ENCODE measurements at regions not wholly inside any gene's neighbourhood (a gene's known extent, or its start where the extent isn't known, plus 50 kb on each side); places are given as distances from the start of the nearest gene placed in this dataset.

GRCh38 chr15:47652844-47653243, 64.5 kb upstream of the SEMA6D start:
- TF ChIP-seq, protein P1, sequence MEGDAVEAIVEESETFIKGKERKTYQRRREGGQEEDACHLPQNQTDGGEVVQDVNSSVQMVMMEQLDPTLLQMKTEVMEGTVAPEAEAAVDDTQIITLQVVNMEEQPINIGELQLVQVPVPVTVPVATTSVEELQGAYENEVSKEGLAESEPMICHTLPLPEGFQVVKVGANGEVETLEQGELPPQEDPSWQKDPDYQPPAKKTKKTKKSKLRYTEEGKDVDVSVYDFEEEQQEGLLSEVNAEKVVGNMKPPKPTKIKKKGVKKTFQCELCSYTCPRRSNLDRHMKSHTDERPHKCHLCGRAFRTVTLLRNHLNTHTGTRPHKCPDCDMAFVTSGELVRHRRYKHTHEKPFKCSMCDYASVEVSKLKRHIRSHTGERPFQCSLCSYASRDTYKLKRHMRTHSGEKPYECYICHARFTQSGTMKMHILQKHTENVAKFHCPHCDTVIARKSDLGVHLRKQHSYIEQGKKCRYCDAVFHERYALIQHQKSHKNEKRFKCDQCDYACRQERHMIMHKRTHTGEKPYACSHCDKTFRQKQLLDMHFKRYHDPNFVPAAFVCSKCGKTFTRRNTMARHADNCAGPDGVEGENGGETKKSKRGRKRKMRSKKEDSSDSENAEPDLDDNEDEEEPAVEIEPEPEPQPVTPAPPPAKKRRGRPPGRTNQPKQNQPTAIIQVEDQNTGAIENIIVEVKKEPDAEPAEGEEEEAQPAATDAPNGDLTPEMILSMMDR (IDR thresholded peaks at IDR 0.05; ENCODE audit: low read depth, low read length, missing input control) = no peak
- TF ChIP-seq RXRA (IDR thresholded peaks at IDR 0.05) = no peak
- TF ChIP-seq, protein P2, sequence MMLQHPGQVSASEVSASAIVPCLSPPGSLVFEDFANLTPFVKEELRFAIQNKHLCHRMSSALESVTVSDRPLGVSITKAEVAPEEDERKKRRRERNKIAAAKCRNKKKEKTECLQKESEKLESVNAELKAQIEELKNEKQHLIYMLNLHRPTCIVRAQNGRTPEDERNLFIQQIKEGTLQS (IDR thresholded peaks at IDR 0.05) = no peak
- no peak for TF ChIP-seq HNF4G (IDR thresholded peaks at IDR 0.05)
- TF ChIP-seq GABPA (IDR thresholded peaks at IDR 0.05 in 1 of 2, conservative IDR thresholded peaks at IDR 0.05 in 1 of 2) = no peak
- no peak for TF ChIP-seq TAF1 (conservative IDR thresholded peaks at IDR 0.05)
- TF ChIP-seq, protein P3, sequence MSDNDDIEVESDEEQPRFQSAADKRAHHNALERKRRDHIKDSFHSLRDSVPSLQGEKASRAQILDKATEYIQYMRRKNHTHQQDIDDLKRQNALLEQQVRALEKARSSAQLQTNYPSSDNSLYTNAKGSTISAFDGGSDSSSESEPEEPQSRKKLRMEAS (IDR thresholded peaks at IDR 0.05) = no peak
- no peak for TF ChIP-seq YY1 (IDR thresholded peaks at IDR 0.05)
- TF ChIP-seq JUND (IDR thresholded peaks at IDR 0.05) = no peak
- TF ChIP-seq REST (IDR thresholded peaks at IDR 0.05) = no peak
- no peak for TF ChIP-seq RAD21 (IDR thresholded peaks at IDR 0.05)
- TF ChIP-seq SP1 (IDR thresholded peaks at IDR 0.05) = no peak
- TF ChIP-seq EGR1 (IDR thresholded peaks at IDR 0.05; ENCODE audit: low read depth in 2 of 2) = no peak
